ENCODE measurements at regions not wholly inside any gene's neighbourhood (a gene's known extent, or its start where the extent isn't known, plus 50 kb on each side); places are given as distances from the start of the nearest gene placed in this dataset.

DNA sequence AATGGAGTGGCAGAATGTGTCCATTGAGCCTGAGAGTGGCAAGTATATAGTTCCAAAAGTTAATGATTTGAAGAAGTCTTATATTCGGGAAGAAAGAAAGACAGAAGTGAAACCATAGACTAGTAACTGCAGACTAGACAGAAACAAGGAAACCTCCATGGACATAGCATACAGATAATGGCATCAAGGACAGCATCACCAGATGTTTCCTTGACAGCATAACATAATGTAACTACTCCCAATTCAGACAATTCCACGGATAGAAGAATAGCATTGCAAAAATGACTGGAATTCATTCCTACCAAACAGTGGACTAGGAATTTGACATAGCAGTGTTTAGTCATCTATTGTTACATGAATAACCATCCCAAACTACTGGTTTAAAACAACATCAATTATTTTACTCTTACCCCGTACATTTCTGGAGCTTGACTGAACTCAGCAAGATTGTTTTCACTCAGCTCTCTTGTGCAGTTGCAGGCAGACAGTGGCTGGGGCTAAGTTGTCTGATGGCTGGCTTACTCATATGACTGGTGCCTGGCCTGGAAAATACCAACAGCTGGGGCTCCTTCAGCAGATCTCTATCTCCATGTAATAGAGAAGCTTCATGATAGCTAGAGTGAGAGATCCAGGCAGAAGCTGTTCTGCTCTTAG lies 109.7 kb upstream of the GADL1 start:
- TF ChIP-seq, protein P1, sequence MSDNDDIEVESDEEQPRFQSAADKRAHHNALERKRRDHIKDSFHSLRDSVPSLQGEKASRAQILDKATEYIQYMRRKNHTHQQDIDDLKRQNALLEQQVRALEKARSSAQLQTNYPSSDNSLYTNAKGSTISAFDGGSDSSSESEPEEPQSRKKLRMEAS (IDR thresholded peaks at IDR 0.05; ENCODE audit: low read depth, low read length) = no peak
- TF ChIP-seq MYC (IDR thresholded peaks at IDR 0.05; ENCODE audit: low read depth, low read length) (no peak), POLR2A (IDR thresholded peaks at IDR 0.05; ENCODE audit: extremely low read depth, insufficient read length) (no peak)
- TF ChIP-seq, protein P2, sequence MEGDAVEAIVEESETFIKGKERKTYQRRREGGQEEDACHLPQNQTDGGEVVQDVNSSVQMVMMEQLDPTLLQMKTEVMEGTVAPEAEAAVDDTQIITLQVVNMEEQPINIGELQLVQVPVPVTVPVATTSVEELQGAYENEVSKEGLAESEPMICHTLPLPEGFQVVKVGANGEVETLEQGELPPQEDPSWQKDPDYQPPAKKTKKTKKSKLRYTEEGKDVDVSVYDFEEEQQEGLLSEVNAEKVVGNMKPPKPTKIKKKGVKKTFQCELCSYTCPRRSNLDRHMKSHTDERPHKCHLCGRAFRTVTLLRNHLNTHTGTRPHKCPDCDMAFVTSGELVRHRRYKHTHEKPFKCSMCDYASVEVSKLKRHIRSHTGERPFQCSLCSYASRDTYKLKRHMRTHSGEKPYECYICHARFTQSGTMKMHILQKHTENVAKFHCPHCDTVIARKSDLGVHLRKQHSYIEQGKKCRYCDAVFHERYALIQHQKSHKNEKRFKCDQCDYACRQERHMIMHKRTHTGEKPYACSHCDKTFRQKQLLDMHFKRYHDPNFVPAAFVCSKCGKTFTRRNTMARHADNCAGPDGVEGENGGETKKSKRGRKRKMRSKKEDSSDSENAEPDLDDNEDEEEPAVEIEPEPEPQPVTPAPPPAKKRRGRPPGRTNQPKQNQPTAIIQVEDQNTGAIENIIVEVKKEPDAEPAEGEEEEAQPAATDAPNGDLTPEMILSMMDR (IDR thresholded peaks at IDR 0.05; ENCODE audit: low read depth, low read length) = no peak
- no peak for DNase-seq (ENCODE audit: low read depth)

DNA sequence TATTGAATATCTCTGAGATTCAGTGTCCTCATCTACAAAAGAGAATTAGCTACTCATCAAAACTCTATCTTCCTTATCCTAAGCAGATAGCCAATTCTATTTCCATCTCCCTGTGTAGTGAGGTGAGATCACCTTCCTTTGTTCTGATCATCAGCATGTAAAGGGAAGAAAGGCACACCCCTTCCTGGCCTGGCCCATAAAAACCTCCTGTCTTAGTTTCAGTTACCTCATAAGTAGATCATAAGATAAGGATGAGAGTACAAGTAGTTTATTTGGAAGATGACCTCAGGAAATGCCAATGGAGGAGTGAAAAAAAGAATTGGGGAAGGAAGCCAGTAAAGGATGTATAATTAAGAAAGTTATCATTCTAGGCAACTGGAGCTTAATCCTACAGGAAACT lies 114.5 kb upstream of the GADL1 start:
- TF ChIP-seq, protein P1 (IDR thresholded peaks at IDR 0.05; ENCODE audit: low read depth, low read length) = no peak
- no peak for TF ChIP-seq POLR2A (IDR thresholded peaks at IDR 0.05; ENCODE audit: extremely low read depth, insufficient read length)
- TF ChIP-seq, protein P2 (IDR thresholded peaks at IDR 0.05; ENCODE audit: low read depth, low read length) = no peak
- no peak for TF ChIP-seq MYC (IDR thresholded peaks at IDR 0.05; ENCODE audit: low read depth, low read length)
- no peak overlapping the region for H3K4me3 ChIP-seq (ENCODE audit: low read depth, low read length)
- DNase-seq (ENCODE audit: low read depth) = no peak

More for the DNA sequence above, 109.7 kb upstream of the GADL1 start:
- H3K4me3 ChIP-seq (ENCODE audit: low read depth, low read length) = no peak overlapping the region

DNA sequence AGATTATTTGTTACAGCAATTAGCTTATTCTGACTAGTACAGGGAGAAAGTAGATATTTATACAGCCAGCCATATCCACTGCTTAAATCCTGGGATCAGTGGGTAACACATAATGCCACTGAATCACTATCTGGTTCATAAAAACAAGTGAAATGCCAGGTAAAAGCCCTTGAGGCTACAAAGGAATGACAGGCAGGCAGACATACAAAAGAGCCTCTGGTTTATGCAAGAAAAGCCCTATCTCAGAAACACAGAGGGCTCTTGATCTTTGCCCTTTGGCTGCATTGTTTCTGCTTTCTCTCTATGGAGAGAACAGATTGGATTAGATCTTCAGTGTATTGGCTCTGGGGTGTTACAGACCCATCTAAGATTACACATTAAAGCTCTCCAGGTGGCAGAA lies 115.4 kb upstream of the GADL1 start:
- no peak for TF ChIP-seq POLR2A (IDR thresholded peaks at IDR 0.05; ENCODE audit: extremely low read depth, insufficient read length)
- TF ChIP-seq MYC (IDR thresholded peaks at IDR 0.05; ENCODE audit: low read depth, low read length) = no peak
- TF ChIP-seq, protein P1 (IDR thresholded peaks at IDR 0.05; ENCODE audit: low read depth, low read length) = no peak
- TF ChIP-seq, protein P2 (IDR thresholded peaks at IDR 0.05; ENCODE audit: low read depth, low read length) = no peak
- no peak overlapping the region for H3K4me3 ChIP-seq (ENCODE audit: low read depth, low read length)
- DNase-seq (ENCODE audit: low read depth) = no peak

DNA sequence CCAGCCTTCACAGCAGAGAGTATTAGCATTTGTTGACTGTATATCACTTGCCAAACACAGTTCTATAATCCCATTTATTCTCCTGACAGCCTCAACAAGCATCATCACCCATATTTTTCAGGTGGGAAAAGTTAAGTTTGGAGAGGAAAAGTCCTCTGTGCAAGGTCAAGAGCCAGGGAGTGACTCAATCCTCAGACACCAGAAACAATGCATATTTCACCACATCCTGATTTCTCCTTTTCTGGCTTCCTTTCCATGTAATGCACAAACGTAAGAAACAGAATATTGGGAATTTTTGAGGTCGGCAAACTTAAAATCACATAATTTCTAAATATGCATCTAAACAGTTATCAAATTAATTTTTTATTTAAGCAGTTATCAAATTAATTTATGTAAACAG lies 116.0 kb upstream of the GADL1 start:
- no peak for DNase-seq (ENCODE audit: low read depth)
- TF ChIP-seq, protein P2 (IDR thresholded peaks at IDR 0.05; ENCODE audit: low read depth, low read length) = no peak
- TF ChIP-seq MYC (IDR thresholded peaks at IDR 0.05; ENCODE audit: low read depth, low read length) (no peak), POLR2A (IDR thresholded peaks at IDR 0.05; ENCODE audit: extremely low read depth, insufficient read length) (no peak)
- TF ChIP-seq, protein P1 (IDR thresholded peaks at IDR 0.05; ENCODE audit: low read depth, low read length) = no peak
- H3K4me3 ChIP-seq (ENCODE audit: low read depth, low read length) = no peak overlapping the region

DNA sequence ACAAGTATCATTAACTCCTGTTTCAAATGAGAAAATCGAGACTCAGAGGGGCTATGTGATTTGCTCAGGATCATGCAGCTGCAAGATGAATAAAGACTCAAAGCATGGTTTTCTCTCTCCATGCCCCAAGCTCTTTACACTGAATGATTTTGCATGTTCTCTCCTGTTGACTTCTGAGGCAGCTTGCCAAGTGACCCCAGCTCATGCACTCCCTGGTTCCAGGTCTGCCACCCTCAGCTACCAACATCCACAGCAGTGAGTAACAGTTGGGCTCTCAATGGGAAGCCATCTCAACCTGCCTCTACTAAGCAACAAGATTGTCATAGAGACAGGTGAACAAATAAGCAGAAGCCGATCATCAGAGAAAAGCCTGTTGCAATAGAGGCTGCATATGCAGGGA lies 116.9 kb upstream of the GADL1 start:
- DNase-seq (ENCODE audit: low read depth) = no peak
- no peak overlapping the region for H3K4me3 ChIP-seq (ENCODE audit: low read depth, low read length)
- TF ChIP-seq POLR2A (IDR thresholded peaks at IDR 0.05; ENCODE audit: extremely low read depth, insufficient read length) (no peak), MYC (IDR thresholded peaks at IDR 0.05; ENCODE audit: low read depth, low read length) (no peak)
- TF ChIP-seq, protein P2 (IDR thresholded peaks at IDR 0.05; ENCODE audit: low read depth, low read length) = no peak
- TF ChIP-seq, protein P1 (IDR thresholded peaks at IDR 0.05; ENCODE audit: low read depth, low read length) = no peak
